GM19452 (cell line): ENCODE measurements at regions not wholly inside any gene's neighbourhood (a gene's known extent, or its start where the extent isn't known, plus 50 kb on each side); places are given as distances from the start of the nearest gene placed in this dataset.
"Not testable (repeated sequence)": the region's sequence is repeated elsewhere in the genome, so short reads cannot be mapped to it uniquely, and the experiment has no call there.

Experiments
- ATAC-seq: cut with Tn5 transposase; IDR thresholded peaks from one replicate; pipeline ENCODE4 v1.9.1; 2021; ENCODE audit not compliant: unreplicated experiment

DNA sequence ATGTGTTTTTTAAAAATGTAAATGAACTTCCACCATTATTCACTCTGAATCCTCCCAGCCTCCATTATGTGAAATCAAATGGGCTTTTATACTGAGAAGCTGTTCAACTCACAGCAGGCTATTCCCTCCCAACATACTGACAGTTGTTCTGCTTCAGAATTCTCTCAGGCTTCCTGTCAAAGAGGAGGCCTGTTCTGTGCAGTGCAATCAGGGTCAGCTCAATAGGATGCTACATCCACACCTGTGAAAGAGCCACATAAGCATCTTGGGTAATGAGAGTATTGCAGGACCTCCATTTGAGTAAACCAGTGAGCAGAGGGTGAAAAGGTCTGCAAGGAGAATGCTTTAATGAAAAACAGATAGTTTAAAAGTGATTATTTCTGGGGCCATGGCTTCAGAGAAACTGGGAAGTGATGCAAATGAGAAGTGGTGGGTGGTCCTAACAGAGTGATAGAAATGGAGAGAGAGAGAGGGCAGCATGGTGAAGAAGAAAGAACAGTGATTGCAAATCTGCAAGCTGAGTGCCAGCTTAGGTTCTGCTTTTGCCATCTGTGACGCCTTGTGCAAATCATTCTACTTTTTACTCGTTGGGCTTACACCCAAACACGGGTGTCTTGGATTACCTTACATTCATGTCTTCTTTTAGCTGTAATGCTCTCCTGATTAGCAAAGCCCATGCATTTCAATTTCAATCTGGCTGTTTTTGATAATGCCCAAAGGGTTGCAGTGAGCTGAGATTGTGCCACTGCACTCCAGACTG, 202.5 kb upstream of the NMUR2 start:
- ATAC-seq = no peak

DNA sequence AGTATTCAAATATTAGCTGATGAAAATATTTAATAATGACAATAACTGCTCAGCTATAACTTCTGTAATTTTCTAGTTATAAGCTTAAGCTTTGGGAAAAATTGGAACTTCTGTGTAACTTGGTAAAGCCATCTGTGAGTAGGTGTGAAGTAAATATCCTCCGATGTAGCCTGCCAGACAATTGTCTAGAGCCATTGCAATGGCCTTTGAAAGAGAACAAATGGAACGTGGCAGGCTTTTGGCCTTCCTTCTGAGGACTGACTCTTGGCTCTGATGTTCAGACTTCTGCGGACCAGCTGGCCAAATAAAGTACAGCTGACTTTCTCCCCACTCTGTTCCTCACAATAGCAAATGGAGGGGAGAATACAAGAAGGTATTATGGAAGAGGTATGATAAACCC, 203.4 kb upstream of the NMUR2 start:
- no peak for ATAC-seq

DNA sequence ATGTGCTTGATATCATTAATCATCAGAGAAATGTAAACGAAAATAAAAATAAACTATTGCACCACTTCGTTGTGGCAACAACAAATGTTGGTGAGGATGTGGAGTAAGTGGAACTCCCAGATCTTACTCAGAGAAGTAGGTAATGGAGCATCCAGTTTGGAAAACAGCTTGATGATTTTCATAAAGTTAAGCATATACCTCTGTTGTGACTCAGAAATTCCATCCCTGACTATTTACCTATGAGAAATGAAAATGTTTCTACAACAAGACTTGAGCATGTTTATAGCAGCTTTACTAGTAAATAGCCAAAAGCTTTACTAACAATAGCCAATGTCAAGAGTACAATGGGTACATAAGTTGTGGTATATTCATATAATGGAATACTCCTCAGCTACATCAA, 214.7 kb upstream of the NMUR2 start:
- ATAC-seq = no peak

DNA sequence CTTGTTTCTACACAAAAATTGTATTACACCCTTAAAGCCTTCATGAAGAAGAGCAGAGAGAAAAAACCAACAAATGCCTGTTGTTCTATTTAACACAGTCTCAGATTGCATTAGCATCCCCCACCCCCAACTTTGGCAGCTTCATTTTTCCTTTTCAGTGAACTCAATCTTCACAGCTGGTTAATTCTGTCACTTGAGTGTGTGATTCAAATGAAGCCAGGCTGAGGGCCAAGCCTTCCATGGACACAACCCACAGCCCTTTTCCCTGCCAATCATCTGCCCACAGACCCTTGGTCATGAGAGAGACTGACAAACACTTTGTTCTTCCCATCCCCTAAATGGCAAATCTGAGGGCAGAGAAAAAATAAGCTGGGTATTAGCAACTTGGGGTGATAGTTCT, 217.5 kb upstream of the NMUR2 start:
- no peak for ATAC-seq

DNA sequence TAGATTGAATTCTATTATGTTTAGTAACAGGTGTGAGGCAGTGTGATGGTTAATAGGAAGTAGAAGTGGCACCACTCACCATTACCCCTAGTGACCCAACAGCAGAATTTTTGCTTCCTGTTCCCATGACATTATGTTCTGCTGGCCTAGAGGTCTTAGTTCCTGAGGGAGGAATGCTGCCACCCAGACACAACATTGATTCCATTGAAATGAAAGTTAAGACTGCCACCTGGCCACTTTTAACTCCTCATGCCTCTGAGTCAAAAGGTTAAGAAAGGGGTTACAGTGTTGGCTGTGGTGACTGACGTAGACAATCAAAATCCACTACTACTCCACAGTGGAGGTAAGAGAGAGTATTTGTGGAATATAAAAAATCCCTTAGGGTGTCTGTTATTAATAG, 218.9 kb upstream of the NMUR2 start:
- ATAC-seq = no peak

DNA sequence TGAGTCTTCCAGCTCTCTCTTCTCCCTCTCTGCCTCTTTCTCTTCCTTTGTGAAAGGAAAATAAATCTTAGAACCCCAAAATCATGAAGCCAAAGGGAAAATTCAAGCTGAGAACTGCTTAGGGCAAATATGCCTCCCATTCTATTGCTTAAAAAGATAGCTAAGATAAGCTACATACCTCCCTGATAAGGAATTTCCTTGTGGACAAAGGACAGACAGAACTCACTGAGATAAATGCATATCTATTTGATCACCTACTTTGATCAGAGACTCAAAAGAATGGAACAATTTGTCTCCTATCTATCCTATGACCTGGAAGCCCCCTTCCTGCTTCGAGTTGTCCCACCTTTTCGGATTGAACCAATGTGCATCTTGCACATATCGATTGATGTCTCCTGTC, 220.6 kb upstream of the NMUR2 start:
- ATAC-seq = no peak

DNA sequence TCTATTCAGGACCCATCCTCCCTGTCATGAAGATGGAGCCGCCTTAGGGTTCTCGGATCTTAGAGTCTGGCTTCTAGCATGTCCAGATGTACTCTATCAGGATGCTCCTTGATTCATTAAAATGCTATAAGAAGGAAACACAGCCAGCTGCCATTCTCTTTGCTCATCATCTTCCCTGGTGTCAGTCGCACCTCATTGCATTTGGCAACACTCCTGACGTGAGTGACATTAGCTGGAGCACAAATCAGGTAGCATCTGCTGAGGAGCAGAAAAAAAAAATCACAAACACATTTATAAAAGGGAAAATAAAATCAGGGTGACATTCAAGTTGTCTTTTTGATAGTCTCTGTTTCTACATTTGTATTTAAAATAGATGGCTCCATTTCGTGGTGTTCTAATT, 226.1 kb upstream of the NMUR2 start:
- no peak for ATAC-seq

DNA sequence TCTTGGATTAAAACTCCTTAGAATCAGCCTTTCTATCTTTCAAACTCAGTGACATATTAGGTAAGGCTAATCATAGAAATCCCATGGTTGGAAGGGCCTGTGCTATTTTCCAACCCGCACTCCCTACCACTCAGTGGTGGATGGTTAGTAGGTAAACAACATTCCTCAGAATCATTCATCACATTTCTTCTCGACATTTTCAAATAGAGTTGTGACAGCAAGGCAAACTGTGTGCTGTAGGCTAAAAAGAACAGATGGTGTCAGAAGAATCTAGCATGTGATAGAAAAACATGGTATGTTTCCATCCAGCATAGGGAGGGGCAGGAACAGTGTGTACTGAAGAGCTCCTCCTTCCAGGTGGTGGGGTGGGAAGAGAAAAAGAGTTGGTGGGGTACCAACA, 227.3 kb upstream of the NMUR2 start:
- ATAC-seq = no peak

DNA sequence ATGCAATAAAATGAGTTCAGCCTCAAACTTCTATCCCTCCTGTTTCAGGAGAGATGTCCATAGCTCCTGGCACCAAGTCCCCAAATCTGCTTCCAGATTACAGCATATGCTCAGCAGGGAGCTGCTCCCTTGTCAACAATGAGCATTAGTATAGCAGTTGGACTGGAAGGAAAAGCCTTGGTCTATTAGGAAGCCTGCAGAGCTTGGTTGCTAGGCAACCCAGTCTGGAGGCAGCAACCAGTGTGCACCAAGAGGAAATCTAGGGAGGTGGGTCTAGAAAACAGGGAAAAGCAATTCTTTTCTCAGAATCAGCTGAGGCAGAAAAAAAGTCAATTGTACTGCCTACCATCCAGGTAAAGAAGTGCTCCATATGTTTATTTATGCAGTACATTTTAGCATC, 229.5 kb upstream of the NMUR2 start:
- no peak for ATAC-seq

DNA sequence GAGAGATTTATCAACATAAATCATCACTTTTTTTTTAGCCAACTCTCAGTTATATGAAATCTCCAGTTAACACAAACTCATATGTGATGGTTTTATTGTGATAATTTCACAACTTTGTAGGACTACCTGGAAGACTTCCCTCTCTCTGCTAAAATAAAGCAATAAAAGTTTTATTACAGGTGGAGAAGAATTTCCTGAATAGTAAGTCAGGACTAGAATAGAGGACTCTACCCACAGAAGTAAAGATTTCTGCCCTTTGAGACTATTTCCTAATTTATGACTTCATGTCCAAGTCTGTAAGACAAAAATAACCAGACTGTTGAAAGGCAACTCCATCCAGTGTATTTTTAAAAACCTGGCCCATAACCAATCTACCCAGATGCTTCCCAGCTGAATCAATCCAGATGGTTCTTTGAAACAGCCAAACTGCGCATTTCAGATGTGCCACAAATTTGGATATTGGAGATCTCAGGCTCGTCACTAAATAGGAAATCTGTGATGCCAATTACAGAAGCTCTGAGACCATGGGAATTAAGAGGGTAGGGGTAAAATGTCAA, 234.0 kb upstream of the NMUR2 start:
- no peak for ATAC-seq

DNA sequence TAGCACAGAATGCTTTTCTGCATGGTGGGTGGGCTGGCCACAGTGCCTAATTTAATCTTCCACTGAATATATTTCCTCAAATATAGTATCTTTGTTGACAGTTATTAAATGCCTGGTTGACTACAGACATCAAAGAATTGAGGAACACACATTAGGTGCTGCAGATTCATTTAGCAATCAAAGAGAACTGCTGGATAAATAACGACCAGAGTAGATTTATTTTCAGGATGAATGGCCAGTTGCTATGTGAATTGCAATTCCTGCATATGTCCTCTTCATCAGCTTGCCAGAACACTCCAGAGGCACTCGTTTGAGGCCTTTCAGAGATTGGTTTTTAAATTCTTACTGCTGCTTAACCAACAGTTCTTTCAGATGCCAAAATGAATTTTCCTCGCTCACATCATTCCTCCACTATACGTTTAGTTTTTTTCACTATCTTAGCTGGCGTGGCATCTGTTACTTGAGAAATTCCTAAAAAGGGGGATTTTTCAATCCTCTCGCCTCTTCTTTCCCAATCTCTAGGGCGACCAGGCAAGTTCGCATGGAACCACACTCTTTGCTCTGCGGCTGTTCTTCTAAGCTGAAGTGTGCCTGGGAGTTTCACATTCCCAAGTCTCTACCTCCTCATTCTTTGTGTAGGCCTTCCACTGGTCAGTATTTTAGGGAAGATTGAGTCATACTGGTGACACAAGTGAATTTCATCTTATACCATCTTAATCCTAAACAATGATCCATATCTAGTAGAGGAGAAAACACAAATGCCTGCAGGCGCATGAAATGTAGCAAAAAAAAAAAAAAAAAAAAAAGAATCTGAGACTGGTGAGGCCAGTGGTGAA, 237.1 kb upstream of the NMUR2 start:
- ATAC-seq = no peak

DNA sequence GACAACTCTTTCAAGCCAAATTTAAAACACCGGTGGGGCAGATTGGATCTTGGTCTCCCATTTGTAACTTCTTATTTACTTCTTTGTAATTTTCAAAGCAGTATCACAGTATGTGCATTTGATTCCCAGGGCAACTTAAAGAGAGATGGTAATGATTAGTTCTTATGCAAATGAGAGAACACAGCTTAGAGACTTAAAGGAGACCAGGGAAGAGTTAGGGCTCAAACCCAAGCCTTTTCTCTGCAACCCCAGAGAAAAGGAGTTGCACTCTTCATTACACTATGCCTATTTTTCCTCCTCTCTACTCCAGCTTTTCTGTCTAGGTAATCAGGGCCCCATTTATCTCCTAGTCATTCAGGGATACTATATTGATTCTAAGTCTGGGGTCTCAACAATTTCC, 237.8 kb upstream of the NMUR2 start:
- ATAC-seq = no peak

DNA sequence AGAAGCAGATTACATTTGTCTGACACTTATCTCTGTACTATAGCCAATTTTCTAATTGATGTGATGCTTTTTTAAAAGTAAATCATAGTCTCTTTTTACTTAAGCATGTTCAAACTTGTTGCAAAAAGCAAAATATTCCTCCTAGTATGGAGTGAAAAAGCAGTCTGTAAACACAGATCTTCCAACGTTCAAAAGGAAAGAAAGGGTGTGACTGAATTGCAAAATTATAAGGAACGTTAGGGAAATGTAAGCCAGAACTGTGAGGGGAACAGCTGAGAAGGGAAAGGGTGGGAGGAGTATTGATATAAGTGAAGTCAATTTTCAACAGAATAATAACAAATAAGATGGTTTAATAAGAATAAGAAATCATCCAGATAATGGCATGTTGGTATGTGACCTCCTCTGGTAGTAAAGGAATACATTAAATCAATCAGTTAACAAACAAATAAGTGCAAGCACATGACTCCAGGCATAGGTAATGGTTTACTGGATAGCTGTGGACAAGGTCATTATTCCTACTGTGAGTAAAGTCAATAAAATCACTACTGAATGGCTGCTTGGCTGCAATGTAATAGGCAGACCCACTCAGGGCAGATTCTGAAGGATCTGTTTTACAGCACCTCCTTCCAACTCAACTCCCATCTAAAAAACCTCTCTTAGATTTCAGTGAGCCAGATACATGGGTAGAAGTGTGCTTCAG, 239.1 kb upstream of the NMUR2 start:
- no peak for ATAC-seq

DNA sequence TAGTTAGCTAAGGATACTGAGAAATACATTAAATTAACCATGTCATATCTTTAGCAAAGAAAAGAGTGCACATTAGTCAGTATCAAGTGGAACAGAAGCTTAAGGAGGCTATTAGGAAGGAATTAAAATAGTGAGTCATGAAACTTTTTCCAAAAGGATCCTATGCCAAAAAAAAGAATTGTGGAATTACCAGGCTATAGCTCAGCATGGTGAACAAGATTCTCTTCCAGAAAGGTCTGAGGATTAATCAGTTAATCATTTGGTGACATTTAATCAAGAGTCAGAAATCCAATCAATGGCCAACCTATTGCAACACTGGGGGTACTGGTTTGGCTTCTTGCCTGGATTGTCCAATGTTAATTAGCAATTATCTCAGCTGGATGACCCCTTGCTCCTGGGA, 244.5 kb upstream of the NMUR2 start:
- no peak for ATAC-seq

DNA sequence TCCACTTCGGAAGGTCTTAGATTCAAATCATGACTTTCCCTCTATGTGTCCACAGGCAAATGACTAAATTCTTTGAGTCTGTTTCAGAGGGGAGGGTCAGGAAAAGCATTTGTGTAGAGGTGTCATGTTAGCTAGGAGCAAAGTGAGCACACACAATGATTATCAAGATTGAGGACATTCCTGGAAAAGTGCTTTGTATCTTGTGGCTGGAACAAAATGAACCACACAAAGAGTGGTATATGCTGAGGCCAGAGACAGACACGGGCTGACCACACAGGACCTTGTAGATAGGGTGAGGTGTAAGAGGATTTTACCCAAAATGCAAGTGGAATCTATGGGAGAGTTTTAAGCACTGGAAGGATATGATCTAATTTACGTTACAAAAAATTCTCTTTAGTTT, 245.3 kb upstream of the NMUR2 start:
- no peak for ATAC-seq

DNA sequence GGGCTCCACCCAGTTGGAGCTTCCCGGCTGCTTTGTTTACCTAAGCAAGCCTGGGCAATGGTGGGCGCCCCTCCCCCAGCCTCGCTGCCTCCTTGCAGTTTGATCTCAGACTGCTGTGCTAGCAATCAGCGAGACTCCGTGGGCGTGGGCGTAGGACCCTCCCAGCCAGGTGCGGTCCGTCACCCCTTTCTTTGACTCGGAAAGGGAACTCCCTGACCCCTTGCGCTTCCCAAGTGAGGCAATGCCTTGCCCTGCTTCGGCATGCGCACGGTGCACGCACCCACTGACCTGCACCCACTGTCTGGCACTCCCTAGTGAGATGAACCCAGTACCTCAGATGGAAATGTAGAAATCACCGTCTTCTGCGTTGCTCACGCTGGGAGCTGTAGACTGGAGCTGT, 254.4 kb upstream of the NMUR2 start:
- not testable (repeated sequence) for ATAC-seq

DNA sequence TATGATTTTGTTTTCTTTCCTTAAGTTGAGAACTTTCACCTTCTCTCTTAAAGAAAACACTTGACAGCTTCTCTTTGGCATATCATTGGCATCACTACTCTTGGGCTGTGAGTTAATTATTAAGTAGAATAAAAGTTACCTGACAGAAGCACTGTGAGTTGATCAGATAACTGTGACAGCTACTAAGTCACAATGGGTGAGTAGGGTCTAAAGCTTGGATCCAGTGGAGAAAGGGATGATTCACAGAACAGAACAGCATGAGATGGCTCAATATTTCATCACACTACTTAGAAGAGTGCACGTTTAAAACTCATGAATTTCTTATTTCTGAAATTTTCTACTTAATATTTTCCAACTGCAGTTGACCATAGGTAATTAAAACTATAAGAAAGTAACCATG, 268.5 kb upstream of the NMUR2 start:
- ATAC-seq = no peak

DNA sequence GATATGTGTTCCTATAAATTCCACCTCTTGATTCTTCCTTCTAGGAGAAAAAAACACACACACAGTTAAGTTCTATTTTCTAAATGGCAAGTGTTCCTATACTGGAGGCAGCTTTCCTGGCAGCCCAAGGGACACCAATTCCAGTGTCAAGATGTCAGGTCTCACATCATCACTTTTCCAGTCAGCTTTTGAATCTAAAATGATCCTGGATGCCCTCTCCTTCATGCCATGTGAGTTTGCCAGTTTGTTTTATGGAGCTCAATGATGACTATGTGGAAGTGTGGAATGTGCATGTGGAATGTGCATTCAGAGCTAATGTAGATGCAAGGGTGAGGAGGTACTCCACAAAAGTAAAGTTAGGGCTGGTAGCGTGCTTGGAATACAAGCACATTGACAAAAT, 269.3 kb upstream of the NMUR2 start:
- ATAC-seq = no peak

DNA sequence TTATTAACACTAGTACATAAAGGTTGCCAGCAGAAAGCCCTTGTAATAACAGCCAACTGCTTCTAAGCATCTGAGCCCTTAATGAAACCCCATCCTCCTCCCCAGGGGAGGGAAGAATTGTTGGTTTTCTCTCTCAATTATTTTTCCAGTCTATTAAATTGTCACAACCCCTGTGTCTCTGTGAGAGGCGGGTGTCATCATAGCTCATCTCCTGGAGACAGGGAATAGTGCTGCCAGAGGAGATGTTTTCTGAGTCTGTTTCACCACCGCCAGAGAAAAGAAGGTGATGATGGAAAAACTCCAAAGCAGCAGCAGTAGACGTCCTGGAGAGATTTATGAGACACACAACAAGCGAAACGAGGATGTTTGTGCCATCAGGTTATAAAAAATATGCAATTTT, 271.1 kb upstream of the NMUR2 start:
- no peak for ATAC-seq

DNA sequence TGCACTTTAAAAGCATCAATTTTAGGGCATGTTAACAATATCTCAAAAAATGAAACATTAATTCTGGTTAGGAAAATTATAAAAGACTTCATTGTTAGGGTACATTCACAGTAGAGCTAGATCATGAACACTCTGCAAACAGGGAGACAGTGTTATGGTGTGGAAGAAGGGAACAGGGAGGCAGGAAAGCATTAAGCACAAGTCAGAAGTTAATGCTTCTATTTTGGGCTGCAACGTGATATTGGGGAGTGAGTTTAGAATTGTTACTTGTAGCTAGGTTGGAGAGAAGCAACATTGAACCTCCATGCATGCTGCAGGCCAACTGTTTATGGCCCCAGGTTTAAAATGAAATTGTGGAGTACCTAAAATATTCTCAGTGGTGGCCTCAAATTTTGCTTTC, 278.1 kb upstream of the NMUR2 start:
- ATAC-seq = no peak

DNA sequence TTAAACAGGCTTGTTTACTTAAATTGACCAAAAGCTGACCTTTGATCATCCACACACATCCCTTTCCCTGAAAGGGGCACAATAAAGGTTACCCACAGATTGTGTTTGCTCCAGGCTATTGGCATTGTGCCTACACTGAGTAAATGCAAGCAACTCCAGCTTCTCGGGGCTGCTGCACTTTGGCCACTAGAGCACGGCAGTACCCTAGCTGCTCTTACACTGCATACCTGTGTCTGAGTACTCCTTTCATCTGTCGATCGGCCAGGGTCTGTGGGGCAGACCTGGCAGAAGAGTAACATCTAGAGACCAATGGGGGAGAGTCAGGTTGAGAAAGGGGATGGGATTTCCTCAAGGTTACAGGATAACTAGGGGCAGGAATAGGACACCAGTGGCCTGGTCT, 281.9 kb upstream of the NMUR2 start:
- no peak for ATAC-seq
